GM12878 (cell line): ENCODE measurements at regions not wholly inside any gene's neighbourhood (a gene's known extent, or its start where the extent isn't known, plus 50 kb on each side); places are given as distances from the start of the nearest gene placed in this dataset.

Experiments
- ATAC-seq: fragments of 200-7000 bp; cut with Tn5 transposase; 3 replicates; pipeline ENCODE4 v1.9.1; 2020; ENCODE audit warnings: mild to moderate bottlenecking, moderate library complexity
- BruUV-seq: library from RNA; stranded (reverse); fragments of 400-500 nt; replicated peaks from 2 replicates; lab custom pipeline; 2021; lab: Mats Ljungman, UMichigan
- CTCF ChIA-PET: fragments of 300-600 bp; sonication (Branson Sonifier 250); formaldehyde crosslinking; extraction: SDS; loops from one replicate; lab custom pipeline; 2021; ENCODE audit warnings: inconsistent platforms; lab: Yijun Ruan, JAX
- POLR2A ChIA-PET: fragments of 350-600 bp; formaldehyde crosslinking; extraction: SDS; loops from one replicate; lab custom pipeline; 2021; ENCODE audit warnings: inconsistent platforms; lab: Charles Lee
- RAD21 ChIA-PET: fragments of 300-600 bp; sonication (Branson Sonifier 250); formaldehyde crosslinking; loops from one replicate; lab custom pipeline; 2023; ENCODE audit warnings: antibody characterized with exemption; ENCODE audit not compliant: unreplicated experiment; lab: Charles Lee
- SMC1A ChIA-PET: fragments of 300-600 bp; sonication (Branson Sonifier 250); formaldehyde crosslinking; loops from one replicate; lab custom pipeline; 2023; ENCODE audit not compliant: unreplicated experiment, uncharacterized antibody; lab: Charles Lee
- DNase-seq: peaks from one replicate; pipeline ENCODE4 v3.0.0-alpha.2; 2011; ENCODE audit warnings: low read depth, low spot score
- FAIRE-seq: peaks from 3 replicates; lab custom pipeline; 2011; peaks lifted over from hg19 to GRCh38; lab: Jason Lieb, UNC
- H2AFZ ChIP-seq: 2 replicates; pipeline ENCODE4 v1.6.0; 2011; ENCODE audit warnings: low read depth, low read length, control low read depth; ENCODE audit not compliant: control insufficient read depth
- H3K27ac ChIP-seq: 2 replicates; pipeline ENCODE4 v1.5.1; 2011; ENCODE audit warnings: control low read depth; ENCODE audit not compliant: control insufficient read depth, insufficient read depth
- H3K27me3 ChIP-seq, 2 experiments: replicated peaks in 1 of 2; 2 replicates each; pipeline versions ENCODE4 v1.6.0 to v1.6.1; 2011; ENCODE audit warnings: low read length in 1 of 2; ENCODE audit not compliant: control insufficient read depth in 2 of 2, insufficient read depth in 2 of 2
- H3K36me3 ChIP-seq, 2 experiments: 2 replicates each; pipeline ENCODE4 v1.5.1; 2011; ENCODE audit warnings: low read length in 1 of 2; ENCODE audit not compliant: control insufficient read depth in 2 of 2, insufficient read depth in 2 of 2
- H3K4me1 ChIP-seq: 2 replicates; pipeline ENCODE4 v1.6.1; 2011; ENCODE audit warnings: mild to moderate bottlenecking, low read length, moderate library complexity, mixed read lengths; ENCODE audit not compliant: control insufficient read depth, insufficient read depth
- H3K4me2 ChIP-seq: 2 replicates; pipeline ENCODE4 v1.6.0; 2011; ENCODE audit warnings: control low read depth; ENCODE audit not compliant: control insufficient read depth, insufficient read depth
- H3K4me3 ChIP-seq: fragments of 200-600 bp; sonication (generic); 2 replicates; pipeline ENCODE4 v1.5.1; 2016
- H3K79me2 ChIP-seq: 2 replicates; pipeline ENCODE4 v1.6.0; 2011; ENCODE audit warnings: low read length; ENCODE audit not compliant: control insufficient read depth, insufficient read depth
- H3K9ac ChIP-seq: 2 replicates; pipeline ENCODE4 v1.8.0; 2011; ENCODE audit warnings: low read length, control low read depth, mixed read lengths; ENCODE audit not compliant: control insufficient read depth, insufficient read depth
- H3K9me3 ChIP-seq: replicated peaks from 3 replicates; pipeline ENCODE4 v1.5.1; 2011; ENCODE audit warnings: mild to moderate bottlenecking, low read length; ENCODE audit not compliant: control insufficient read depth, insufficient read depth
- H4K20me1 ChIP-seq: 2 replicates; pipeline ENCODE4 v1.6.0; 2011; ENCODE audit not compliant: control insufficient read depth, insufficient read depth
- CBFB ChIP-seq: IDR thresholded peaks from 2 replicates; pipeline ENCODE4 v1.6.1; 2016; ENCODE audit warnings: antibody characterized with exemption, low read depth
- CHD1 ChIP-seq: IDR thresholded peaks from 2 replicates; pipeline ENCODE4 v1.6.1; 2012; ENCODE audit warnings: low read depth, low read length, improper control_type of control experiment
- NFXL1 ChIP-seq: fragments of 450-650 bp; IDR thresholded peaks from 2 replicates; pipeline ENCODE4 v1.6.1; 2017; ENCODE audit warnings: antibody characterized with exemption, mild to moderate bottlenecking, borderline replicate concordance
- SUZ12 ChIP-seq: fragments of 200-600 bp; sonication (generic); IDR thresholded peaks from one replicate; pipeline ENCODE4 v1.6.1; 2018; ENCODE audit warnings: antibody characterized with exemption, mild to moderate bottlenecking; ENCODE audit not compliant: unreplicated experiment
- TARDBP ChIP-seq: IDR thresholded peaks from 2 replicates; pipeline ENCODE4 v1.6.1; 2016; ENCODE audit warnings: borderline replicate concordance
- ZBED1 ChIP-seq: IDR thresholded peaks from 2 replicates; pipeline ENCODE4 v1.6.1; 2016; ENCODE audit warnings: borderline replicate concordance
- WGBS: methylation state at CpG from one replicate; pipeline ENCODE4 v1.1.6; 2016; ENCODE audit warnings: low lambda C conversion rate; ENCODE audit not compliant: insufficient replicate concordance, insufficient coverage; ENCODE audit errors: missing lambda C conversion rate; 5-methylcytosine and 5-hydroxymethylcytosine counted together
- in situ Hi-C: fragments of 300-500 bp; cut with MboI; formaldehyde crosslinking; loops from 9 replicates; pipeline ENCODE4 v1.14.3; 2018; ENCODE audit warnings: mixed read lengths
- intact Hi-C: fragments of 100-400 bp; cut with micrococcal nuclease; formaldehyde crosslinking; loops from one replicate; pipeline ENCODE4 v1.14.2; 2022; ENCODE audit not compliant: unreplicated experiment
- TF ChIP-seq, protein P1 (sequence below): IDR thresholded peaks from 2 replicates; pipeline ENCODE4 v1.6.1; 2012; ENCODE audit warnings: low read length, inconsistent platforms
- TF ChIP-seq, protein P2 (sequence below): fragments of 450-650 bp; formaldehyde crosslinking; IDR thresholded peaks from 2 replicates; pipeline ENCODE4 v1.5.0; 2022; ENCODE audit warnings: mild to moderate bottlenecking, missing genetic modification characterization

DNA sequence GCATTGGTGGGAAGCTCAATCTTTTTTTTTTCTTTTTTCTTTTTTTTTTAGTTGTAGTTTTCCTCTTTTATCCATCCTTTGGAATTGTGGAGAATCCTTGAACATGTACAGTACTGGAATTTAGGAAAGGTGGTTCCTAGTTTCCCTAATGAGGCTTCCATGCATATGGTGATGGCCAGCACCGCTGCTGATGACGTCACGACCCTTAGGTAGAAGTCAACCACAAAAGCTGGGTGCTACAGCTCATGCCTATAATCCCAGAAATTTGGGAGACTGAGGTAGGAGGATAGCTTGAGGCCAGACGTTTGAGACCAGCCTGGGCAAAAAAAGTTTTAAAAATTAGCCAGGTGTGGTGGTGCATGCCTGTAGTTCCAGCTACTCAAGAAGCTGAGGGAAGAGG lies 79.3 kb upstream of the SOX4 start:
- BruUV-seq: no TSS peak
- POLR2A ChIA-PET: no interaction called here
- TF ChIP-seq CHD1 (no peak), TARDBP (no peak), NFXL1 (no peak), SUZ12 (no peak), CBFB (no peak), ZBED1 (no peak)
- TF ChIP-seq, protein P1, sequence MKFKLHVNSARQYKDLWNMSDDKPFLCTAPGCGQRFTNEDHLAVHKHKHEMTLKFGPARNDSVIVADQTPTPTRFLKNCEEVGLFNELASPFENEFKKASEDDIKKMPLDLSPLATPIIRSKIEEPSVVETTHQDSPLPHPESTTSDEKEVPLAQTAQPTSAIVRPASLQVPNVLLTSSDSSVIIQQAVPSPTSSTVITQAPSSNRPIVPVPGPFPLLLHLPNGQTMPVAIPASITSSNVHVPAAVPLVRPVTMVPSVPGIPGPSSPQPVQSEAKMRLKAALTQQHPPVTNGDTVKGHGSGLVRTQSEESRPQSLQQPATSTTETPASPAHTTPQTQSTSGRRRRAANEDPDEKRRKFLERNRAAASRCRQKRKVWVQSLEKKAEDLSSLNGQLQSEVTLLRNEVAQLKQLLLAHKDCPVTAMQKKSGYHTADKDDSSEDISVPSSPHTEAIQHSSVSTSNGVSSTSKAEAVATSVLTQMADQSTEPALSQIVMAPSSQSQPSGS: no peak
- TF ChIP-seq, protein P2, sequence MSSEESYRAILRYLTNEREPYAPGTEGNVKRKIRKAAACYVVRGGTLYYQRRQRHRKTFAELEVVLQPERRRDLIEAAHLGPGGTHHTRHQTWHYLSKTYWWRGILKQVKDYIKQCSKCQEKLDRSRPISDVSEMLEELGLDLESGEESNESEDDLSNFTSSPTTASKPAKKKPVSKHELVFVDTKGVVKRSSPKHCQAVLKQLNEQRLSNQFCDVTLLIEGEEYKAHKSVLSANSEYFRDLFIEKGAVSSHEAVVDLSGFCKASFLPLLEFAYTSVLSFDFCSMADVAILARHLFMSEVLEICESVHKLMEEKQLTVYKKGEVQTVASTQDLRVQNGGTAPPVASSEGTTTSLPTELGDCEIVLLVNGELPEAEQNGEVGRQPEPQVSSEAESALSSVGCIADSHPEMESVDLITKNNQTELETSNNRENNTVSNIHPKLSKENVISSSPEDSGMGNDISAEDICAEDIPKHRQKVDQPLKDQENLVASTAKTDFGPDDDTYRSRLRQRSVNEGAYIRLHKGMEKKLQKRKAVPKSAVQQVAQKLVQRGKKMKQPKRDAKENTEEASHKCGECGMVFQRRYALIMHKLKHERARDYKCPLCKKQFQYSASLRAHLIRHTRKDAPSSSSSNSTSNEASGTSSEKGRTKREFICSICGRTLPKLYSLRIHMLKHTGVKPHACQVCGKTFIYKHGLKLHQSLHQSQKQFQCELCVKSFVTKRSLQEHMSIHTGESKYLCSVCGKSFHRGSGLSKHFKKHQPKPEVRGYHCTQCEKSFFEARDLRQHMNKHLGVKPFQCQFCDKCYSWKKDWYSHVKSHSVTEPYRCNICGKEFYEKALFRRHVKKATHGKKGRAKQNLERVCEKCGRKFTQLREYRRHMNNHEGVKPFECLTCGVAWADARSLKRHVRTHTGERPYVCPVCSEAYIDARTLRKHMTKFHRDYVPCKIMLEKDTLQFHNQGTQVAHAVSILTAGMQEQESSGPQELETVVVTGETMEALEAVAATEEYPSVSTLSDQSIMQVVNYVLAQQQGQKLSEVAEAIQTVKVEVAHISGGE (CRISPR knock-in tag): no peak
- TF ChIP-seq, all 136 proteins: peak for 0
- H3K9me3 ChIP-seq: no peaks in the 10 kb centered on the region
- intact Hi-C loops (no loop called here), in situ Hi-C loops (no loop called here)
- H3K27ac ChIP-seq: no peak overlapping the region
- CTCF ChIA-PET: no interaction called here
- ATAC-seq (no peak), FAIRE-seq (no peak), DNase-seq (no peak)
- no peak overlapping the region for H3K9ac ChIP-seq
- SMC1A ChIA-PET: no interaction called here
- no peak overlapping the region for H2AFZ ChIP-seq
- no peaks in the 10 kb centered on the region for H3K79me2 ChIP-seq
- WGBS: 46% methylated on average over 4 of the region's 4 CpGs
- no peak overlapping the region for H3K4me3 ChIP-seq
- no peaks in the 10 kb centered on the region for H3K4me1 ChIP-seq
- no peaks in the 10 kb centered on the region for H4K20me1 ChIP-seq
- H3K36me3 ChIP-seq: no peaks in the 10 kb centered on the region
- H3K27me3 ChIP-seq: no peaks in the 10 kb centered on the region; a peak in 1 of 4 replicates
- RAD21 ChIA-PET: no interaction called here
- H3K4me2 ChIP-seq: no peak overlapping the region
